H1 (cell line): ENCODE measurements at regions not wholly inside any gene's neighbourhood (a gene's known extent, or its start where the extent isn't known, plus 50 kb on each side); places are given as distances from the start of the nearest gene placed in this dataset.
A peak's percentile ranks its signal among the peaks of the same experiment; 100 is the strongest.

ENCODE experiments used
- CTCF ChIA-PET: fragments of 300-600 bp; sonication (Branson Sonifier 250); formaldehyde crosslinking; loops from one replicate; lab custom pipeline; 2021; ENCODE audit not compliant: partially characterized antibody; lab: Charles Lee
- POLR2A ChIA-PET: fragments of 300-600 bp; sonication (Branson Sonifier 250); formaldehyde crosslinking; loops from one replicate; lab custom pipeline; 2021; ENCODE audit warnings: inconsistent platforms; ENCODE audit not compliant: partially characterized antibody; lab: Charles Lee
- DNase-seq, 2 experiments: peaks; one replicate each; pipeline versions ENCODE4 v3.0.0 to v3.0.0-alpha.2; 2010 to 2022; ENCODE audit warnings: low spot score in 2 of 2, low read depth in 1 of 2, mixed read lengths in 1 of 2
- FAIRE-seq: peaks from 2 replicates; lab custom pipeline; 2011; peaks lifted over from hg19 to GRCh38; lab: Jason Lieb, UNC
- H2AFZ ChIP-seq: 2 replicates; pipeline ENCODE4 v1.8.1; 2012; ENCODE audit warnings: low read length, inconsistent platforms
- H2AK5ac ChIP-seq: 2 replicates; pipeline ENCODE4 v1.6.1; 2013; ENCODE audit warnings: low read depth, low read length
- H2BK120ac ChIP-seq: replicated peaks from 2 replicates; pipeline ENCODE3; 2013; ENCODE audit warnings: low read depth, low read length, inconsistent platforms
- H2BK12ac ChIP-seq: 2 replicates; pipeline ENCODE4 v1.6.1; 2013; ENCODE audit warnings: low read depth, low read length
- H2BK15ac ChIP-seq: 2 replicates; pipeline ENCODE4 v1.6.1; 2013; ENCODE audit warnings: low read length
- H2BK20ac ChIP-seq: 2 replicates; pipeline ENCODE4 v1.6.1; 2013; ENCODE audit warnings: low read length
- H2BK5ac ChIP-seq: 2 replicates; pipeline ENCODE4 v1.6.1; 2013; ENCODE audit warnings: low read depth, low read length
- H3K14ac ChIP-seq: 2 replicates; pipeline ENCODE4 v1.6.1; 2013; ENCODE audit warnings: inconsistent platforms; ENCODE audit not compliant: insufficient read length
- H3K18ac ChIP-seq: 2 replicates; pipeline ENCODE4 v1.6.1; 2013; ENCODE audit warnings: low read length; ENCODE audit errors: extremely low read depth
- H3K23ac ChIP-seq: 2 replicates; pipeline ENCODE4 v1.6.1; 2013; ENCODE audit warnings: inconsistent platforms; ENCODE audit not compliant: insufficient read length
- H3K23me2 ChIP-seq: 2 replicates; pipeline ENCODE4 v1.6.1; 2013; ENCODE audit warnings: low read depth, low read length
- H3K27ac ChIP-seq: 2 replicates; pipeline ENCODE4 v1.6.1; 2011; ENCODE audit warnings: low read depth, low read length, inconsistent platforms
- H3K27me3 ChIP-seq, 4 experiments: replicated peaks in 1 of 4; 1 replicate in 1 of 4; 2 replicates in 3 of 4; pipeline versions ENCODE4 v1.6.1 to v1.8.1; 2011 to 2013; ENCODE audit warnings: low read length in 3 of 4, mild to moderate bottlenecking in 3 of 4, inconsistent platforms in 2 of 4, mixed read lengths in 2 of 4, moderate library complexity in 1 of 4; ENCODE audit not compliant: control insufficient read depth in 3 of 4, insufficient read depth in 3 of 4; ENCODE audit errors: extremely low read depth in 1 of 4
- H3K36me3 ChIP-seq, 4 experiments: 2 replicates each; pipeline versions ENCODE4 v1.6.1 to v1.8.1; 2011 to 2013; ENCODE audit warnings: mild to moderate bottlenecking in 4 of 4, low read length in 3 of 4, moderate library complexity in 2 of 4, control low read depth in 1 of 4, inconsistent platforms in 1 of 4; ENCODE audit not compliant: insufficient read depth in 4 of 4, control insufficient read depth in 2 of 4
- H3K4ac ChIP-seq: replicated peaks from 2 replicates; pipeline ENCODE3; 2013; ENCODE audit warnings: low read length, low read depth, mixed read lengths, inconsistent platforms; ENCODE audit not compliant: insufficient read length
- H3K4me1 ChIP-seq, 4 experiments: replicated peaks in 1 of 4; 1 replicate in 1 of 4; 2 replicates in 3 of 4; pipeline versions ENCODE4 v1.6.1 to v1.8.1; 2011 to 2013; ENCODE audit warnings: low read length in 3 of 4, inconsistent platforms in 2 of 4, mixed read lengths in 1 of 4; ENCODE audit not compliant: insufficient read depth in 4 of 4, control insufficient read depth in 3 of 4
- H3K4me2 ChIP-seq, 2 experiments: 2 replicates each; pipeline versions ENCODE4 v1.6.1 to v1.8.1; 2011 to 2013; ENCODE audit warnings: low read depth in 2 of 2, low read length in 2 of 2, control low read depth in 1 of 2, inconsistent platforms in 1 of 2, mild to moderate bottlenecking in 1 of 2; ENCODE audit not compliant: insufficient read depth in 1 of 2
- H3K4me3 ChIP-seq, 4 experiments: fragments of 200-600, 300-600 bp in 1 of 4; sonication (generic), shearing (Covaris generic), sonication (Bioruptor Twin) in 1 of 4; 2 replicates each; pipeline versions ENCODE4 v1.5.1 to v1.8.1; 2011 to 2016; ENCODE audit warnings: low read length in 4 of 4, low read depth in 3 of 4, control low read depth in 2 of 4, inconsistent platforms in 2 of 4, mild to moderate bottlenecking in 2 of 4, mixed read lengths in 1 of 4, moderate library complexity in 1 of 4; ENCODE audit not compliant: insufficient read depth in 2 of 4; ENCODE audit errors: extremely low read depth in 1 of 4
- H3K56ac ChIP-seq: replicated peaks from 2 replicates; pipeline ENCODE3; 2013; ENCODE audit warnings: low read depth, mild to moderate bottlenecking, mixed read lengths, low read length, inconsistent platforms; ENCODE audit not compliant: insufficient read length
- H3K79me1 ChIP-seq: 2 replicates; pipeline ENCODE4 v1.6.1; 2013; ENCODE audit warnings: low read depth, low read length, control low read depth
- H3K79me2 ChIP-seq, 2 experiments: 2 replicates each; pipeline versions ENCODE4 v1.6.1 to v1.8.1; 2012 to 2013; ENCODE audit warnings: low read length in 2 of 2, mild to moderate bottlenecking in 2 of 2, inconsistent platforms in 1 of 2; ENCODE audit not compliant: insufficient read depth in 2 of 2, control insufficient read depth in 1 of 2
- H3K9ac ChIP-seq, 4 experiments: replicated peaks in 1 of 4; 1 replicate in 1 of 4; 2 replicates in 3 of 4; pipeline versions ENCODE4 v1.6.1 to v1.8.1; 2011 to 2013; ENCODE audit warnings: low read depth in 3 of 4, low read length in 3 of 4, control low read depth in 2 of 4, mild to moderate bottlenecking in 2 of 4, moderate library complexity in 2 of 4, inconsistent platforms in 1 of 4; ENCODE audit errors: extremely low read depth in 1 of 4
- H3K9me3 ChIP-seq, 2 experiments: 2 replicates each; pipeline versions ENCODE4 v1.6.1 to v1.8.1; 2012 to 2013; ENCODE audit warnings: mild to moderate bottlenecking in 2 of 2, moderate library complexity in 2 of 2, control low read depth in 1 of 2, inconsistent platforms in 1 of 2, low read depth in 1 of 2, low read length in 1 of 2, mixed read lengths in 1 of 2; ENCODE audit not compliant: insufficient read depth in 2 of 2
- H4K20me1 ChIP-seq, 2 experiments: replicated peaks in 1 of 2; 2 replicates each; pipeline versions ENCODE3 to v1.8.1; 2011 to 2013; ENCODE audit warnings: inconsistent platforms in 2 of 2, low read length in 2 of 2, mild to moderate bottlenecking in 1 of 2; ENCODE audit not compliant: insufficient read depth in 2 of 2, control insufficient read depth in 1 of 2
- H4K5ac ChIP-seq: 2 replicates; pipeline ENCODE4 v1.6.1; 2013; ENCODE audit warnings: low read length, low read depth, mixed read lengths, inconsistent platforms; ENCODE audit not compliant: insufficient read length
- H4K8ac ChIP-seq: 2 replicates; pipeline ENCODE4 v1.8.0; 2013; ENCODE audit warnings: mild to moderate bottlenecking, moderate library complexity, low read length, inconsistent platforms; ENCODE audit not compliant: insufficient read depth; ENCODE audit errors: extremely low read depth
- H4K91ac ChIP-seq: replicated peaks from 2 replicates; pipeline ENCODE3; 2013; ENCODE audit warnings: low read length, mixed read lengths, inconsistent platforms; ENCODE audit not compliant: insufficient read length
- CTBP2 ChIP-seq: IDR thresholded peaks from 2 replicates; pipeline ENCODE4 v1.7.0; 2011; ENCODE audit warnings: borderline replicate concordance, mild to moderate bottlenecking, moderate library complexity, mixed read lengths, low read length; ENCODE audit not compliant: insufficient read depth, insufficient read length
- RAD21 ChIP-seq, 2 experiments: IDR thresholded peaks in 1 of 2; conservative IDR thresholded peaks in 1 of 2; 2 replicates each; pipeline ENCODE4 v1.6.1; 2011; ENCODE audit warnings: low read depth in 2 of 2, low read length in 2 of 2, improper control_type of control experiment in 1 of 2, inconsistent platforms in 1 of 2, mild to moderate bottlenecking in 1 of 2, moderate library complexity in 1 of 2
- WGBS, 2 experiments: shearing (Covaris generic) in 1 of 2; methylation state at CpG; one replicate each; pipeline versions ENCODE4 v1.1.6 to v1.1.7; 2013 to 2015; ENCODE audit warnings: low lambda C conversion rate in 2 of 2, mixed read lengths in 2 of 2, inconsistent platforms in 1 of 2, low coverage in 1 of 2, missing lambda C conversion rate in 1 of 2; ENCODE audit not compliant: insufficient replicate concordance in 2 of 2, insufficient coverage in 1 of 2, insufficient read length in 1 of 2; ENCODE audit errors: extremely low coverage in 1 of 2, missing lambda C conversion rate in 1 of 2; 5-methylcytosine and 5-hydroxymethylcytosine counted together

- Histone ChIP-seq H4K8ac (no peak overlapping the region), H2AFZ (no peak overlapping the region), H3K4me2 (no peak overlapping the region), H3K9ac (no peak overlapping the region), H2BK5ac (no peak overlapping the region), H3K9me3 (no peaks in the 10 kb centered on the region), H3K27me3 (no peaks in the 10 kb centered on the region), H4K20me1 (no peaks in the 10 kb centered on the region), H3K36me3 (no peaks in the 10 kb centered on the region), H4K91ac (no peak overlapping the region), H4K5ac (no peak overlapping the region), H2BK120ac (no peak overlapping the region), H3K4me3 (no peak overlapping the region), H3K23ac (no peak overlapping the region), H3K23me2 (no peaks in the 10 kb centered on the region), H3K4me1 (peaks cover 0 to 4% (median 1%) of the 10 kb centered on the region in 4 experiments; a peak in 2 of 7 replicates), H3K18ac (no peak overlapping the region), H2BK12ac (no peak overlapping the region), H3K27ac (no peak overlapping the region), H3K14ac (no peak overlapping the region), H3K56ac (no peak overlapping the region), H3K79me2 (no peaks in the 10 kb centered on the region), H2AK5ac (no peak overlapping the region), H3K79me1 (no peaks in the 10 kb centered on the region), H3K4ac (no peak overlapping the region), H2BK15ac (no peak overlapping the region), H2BK20ac (no peak overlapping the region)
- WGBS, 2 experiments = 81% methylated on average over 4 of the region's 4 CpGs; no CpG with 5 or more reads in 1 of the 2 experiments
- FAIRE-seq (no peak), DNase-seq (no peak)
- CTCF ChIA-PET = interaction anchor here (0.7 kb wide), 1 partner anchor 125 kb away, joined by 3 read pairs; no protein-coding TSS in a partner anchor
- TF ChIP-seq RAD21 (IDR thresholded peaks at IDR 0.05 in 1 of 2, conservative IDR thresholded peaks at IDR 0.05 in 1 of 2; ENCODE audit: low read depth in 2 of 2, low read length in 2 of 2) (peak in 1 of 2 experiments; percentile 24; a peak in 1 of 4 replicates), CTBP2 (no peak)
- POLR2A ChIA-PET = no interaction called here
Measured at GRCh38 chrX:125378205-125378604, 58.5 kb downstream of the TEX13C start.
